Left lobe of liver (tissue), 2 donors: ENCODE measurements at regions not wholly inside any gene's neighbourhood (a gene's known extent, or its start where the extent isn't known, plus 50 kb on each side); places are given as distances from the start of the nearest gene placed in this dataset.
"Not testable (repeated sequence)": the region's sequence is repeated elsewhere in the genome, so short reads cannot be mapped to it uniquely, and the experiment has no call there.

Source experiments
- ATAC-seq: fragments of 200-7000 bp; cut with Tn5 transposase; one replicate; pipeline ENCODE4 v1.9.1; 2020; ENCODE audit warnings: mild to moderate bottlenecking, moderate library complexity
- DNase-seq: peaks from one replicate; pipeline ENCODE4 v3.0.0-alpha.2; 2020; ENCODE audit warnings: low spot score
- donor health status: DM: no; HTN: no; CAD: no; lungs with moderate emphysema.
- donor health status: DM: no; HTN: yes; CAD: no.

DNA sequence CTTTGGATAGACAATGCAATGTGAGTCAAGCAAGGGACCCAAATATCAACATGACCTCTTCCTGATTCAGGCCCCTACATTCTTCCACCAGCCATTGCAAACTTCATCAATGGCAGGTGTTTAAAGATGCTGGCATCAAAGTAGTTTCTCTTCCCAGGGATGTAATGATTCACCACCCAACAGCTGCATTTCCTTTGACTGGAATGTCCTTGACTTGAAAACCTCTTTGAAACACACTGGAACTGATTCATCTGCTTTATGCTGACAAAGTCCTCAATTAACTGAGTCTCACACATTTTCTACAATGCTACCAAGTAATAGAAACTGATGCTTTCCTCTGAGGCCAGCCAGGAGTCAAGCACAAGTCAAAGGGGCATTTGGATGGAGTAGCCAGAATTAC, 385.5 kb downstream of the GBE1 start:
- DNase-seq (no peak), ATAC-seq (no peak)

DNA sequence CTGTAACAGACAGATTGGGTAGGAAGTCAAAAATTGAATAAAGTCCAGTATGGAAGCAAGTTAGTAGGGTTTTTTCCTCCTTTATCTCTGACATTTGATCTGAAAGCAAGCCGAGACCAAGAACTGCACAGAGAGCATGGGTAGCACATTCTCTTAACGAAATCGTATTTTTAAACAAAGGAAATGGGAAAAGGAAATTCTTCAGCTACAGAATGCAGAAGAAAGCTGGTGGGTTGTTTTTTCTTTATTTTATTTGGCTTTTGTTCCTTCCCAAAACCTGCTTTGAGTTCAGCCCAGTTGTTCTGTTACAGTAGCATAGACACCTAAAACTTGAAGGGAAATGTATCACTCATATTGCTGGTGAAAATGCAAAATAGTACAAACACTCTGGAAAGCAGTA, 397.0 kb downstream of the GBE1 start:
- DNase-seq (no peak), ATAC-seq (no peak)

DNA sequence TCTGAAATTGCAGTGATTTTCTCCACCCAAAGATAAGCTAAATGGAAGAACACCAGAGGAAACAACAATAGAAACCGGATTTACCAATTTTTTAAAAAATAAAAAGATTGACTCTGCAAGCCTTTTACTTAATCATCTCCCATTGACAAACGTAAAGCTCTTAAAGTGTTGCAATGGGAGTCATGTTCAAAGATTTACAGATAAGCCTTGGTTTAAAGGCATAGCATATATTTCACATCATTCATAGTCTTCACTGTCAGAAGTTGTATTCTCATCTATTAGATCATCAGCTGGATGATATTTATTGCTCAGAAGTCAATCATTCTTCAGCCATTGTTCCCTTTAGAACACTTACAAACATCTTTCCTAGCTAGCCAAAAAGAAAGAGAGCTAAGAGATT, 397.6 kb downstream of the GBE1 start:
- DNase-seq: no peak
- ATAC-seq: no peak

DNA sequence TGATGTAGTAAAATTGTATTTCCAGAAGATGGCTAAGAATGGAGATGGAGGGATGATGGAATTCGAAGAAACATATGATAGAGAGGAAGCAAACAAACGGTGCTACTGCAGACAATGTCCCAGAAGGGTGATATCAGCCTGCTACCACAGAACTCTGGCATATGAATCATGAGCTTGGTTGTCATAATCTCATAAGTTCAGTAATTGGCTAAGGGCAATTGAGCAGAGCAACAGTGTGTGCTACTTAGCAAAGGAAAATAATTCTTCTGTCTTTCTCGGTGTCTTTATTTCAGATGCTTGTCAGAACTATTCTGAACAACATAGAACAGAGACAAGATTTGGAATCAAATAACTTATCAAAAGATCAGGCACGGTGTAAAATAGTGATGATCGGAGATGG, 407.3 kb downstream of the GBE1 start:
- ATAC-seq (no peak), DNase-seq (no peak)

DNA sequence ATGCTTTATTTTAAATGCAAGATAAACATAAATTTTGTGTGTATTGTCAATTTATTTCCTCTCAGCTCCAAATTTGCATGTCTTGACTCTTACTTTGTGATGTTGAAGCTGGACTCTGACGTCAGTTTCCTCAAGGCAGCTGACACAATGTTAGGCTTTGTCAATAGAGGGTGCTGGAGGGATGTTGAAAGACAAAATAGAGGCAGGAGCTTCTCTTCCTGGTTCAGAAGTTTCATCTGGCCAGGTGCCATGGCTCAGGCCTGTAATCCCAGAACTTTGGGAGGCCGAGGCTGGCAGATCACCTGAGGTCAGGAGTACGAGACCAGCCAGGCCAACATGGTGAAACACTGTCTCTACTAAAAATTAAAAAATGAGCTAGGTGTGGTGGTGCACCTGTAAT, 408.6 kb downstream of the GBE1 start:
- DNase-seq: peak; percentile 53
- peak; percentile 82 for ATAC-seq

DNA sequence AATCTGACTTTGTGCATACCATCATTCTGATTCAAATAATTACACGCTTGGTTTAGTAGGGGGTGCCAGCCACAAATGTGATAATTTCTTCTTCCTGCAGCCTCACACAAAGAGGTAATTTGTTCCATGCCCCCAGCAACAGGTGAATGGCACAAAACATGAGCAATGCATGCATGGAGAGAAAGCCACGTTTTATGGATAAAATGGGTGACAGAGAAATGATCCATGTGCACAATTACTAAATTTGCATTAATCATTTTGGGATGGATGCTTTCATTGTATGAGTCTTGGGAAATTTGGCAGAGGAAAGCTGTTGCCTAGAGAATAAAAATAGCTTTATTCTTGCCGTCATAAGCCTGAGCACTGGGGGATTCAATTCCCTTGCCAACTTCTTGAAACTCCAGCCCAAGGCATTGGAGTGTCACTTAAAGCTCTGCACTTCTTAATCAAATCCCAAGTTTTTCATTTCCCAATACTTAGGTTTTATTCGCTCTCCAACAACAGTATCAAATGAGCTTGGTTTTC, 411.6 kb downstream of the GBE1 start:
- ATAC-seq (no peak), DNase-seq (no peak)

DNA sequence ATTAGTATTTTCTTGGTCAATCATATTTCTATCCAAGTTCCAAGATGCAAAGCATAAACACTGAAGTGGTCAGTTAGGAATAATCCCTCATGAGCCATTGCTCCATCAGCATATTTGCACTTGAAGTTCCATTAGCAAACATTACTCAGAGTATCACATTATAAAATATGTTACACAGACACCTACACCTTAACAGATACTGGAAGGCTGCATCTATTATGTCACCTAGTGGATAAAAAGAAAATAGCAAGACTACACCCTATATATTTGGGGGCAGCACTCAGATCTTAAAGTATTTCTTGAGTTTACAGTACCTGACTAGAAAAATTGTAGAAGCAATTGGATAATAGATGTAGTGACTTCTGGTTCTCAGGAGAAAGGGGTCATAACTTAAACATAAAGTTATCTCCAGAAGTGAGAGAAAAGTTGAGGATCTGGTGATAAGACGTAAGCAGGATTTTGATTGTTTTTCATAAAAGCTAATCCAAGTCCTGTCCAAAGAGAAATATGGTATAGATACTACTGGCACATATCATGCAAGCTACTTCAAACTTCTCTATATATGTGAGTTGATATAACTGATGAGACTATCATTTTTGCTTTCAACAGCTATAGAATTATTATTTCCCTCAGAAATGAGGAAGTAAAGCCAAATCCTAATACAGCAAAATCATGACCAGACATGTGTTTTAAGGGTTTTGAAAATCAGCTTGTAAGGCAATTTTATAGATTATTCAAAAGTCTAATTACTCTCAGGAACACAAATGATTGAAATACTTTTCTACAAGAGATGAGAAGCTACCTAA, 422.2 kb downstream of the GBE1 start:
- ATAC-seq: peak; percentile 63
- no peak for DNase-seq

DNA sequence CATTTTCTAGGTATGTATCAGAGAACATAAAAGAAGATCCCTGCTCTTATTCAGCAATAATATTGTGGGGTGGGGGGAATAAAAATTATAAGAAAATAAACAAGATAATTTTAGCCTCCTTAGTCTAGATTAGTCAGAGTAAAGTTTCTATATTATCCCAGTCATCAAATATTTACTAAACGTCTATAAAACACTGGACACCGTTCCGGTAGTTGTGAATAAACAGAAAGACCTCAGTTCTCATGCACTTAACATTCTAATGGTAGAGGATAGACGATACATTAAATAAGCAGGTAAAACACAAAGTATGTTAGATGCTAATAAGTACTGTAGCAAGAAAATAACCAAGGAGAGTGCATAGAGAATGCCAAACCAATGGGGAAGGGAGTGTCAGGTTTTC, 425.0 kb downstream of the GBE1 start:
- DNase-seq (no peak), ATAC-seq (no peak)

DNA sequence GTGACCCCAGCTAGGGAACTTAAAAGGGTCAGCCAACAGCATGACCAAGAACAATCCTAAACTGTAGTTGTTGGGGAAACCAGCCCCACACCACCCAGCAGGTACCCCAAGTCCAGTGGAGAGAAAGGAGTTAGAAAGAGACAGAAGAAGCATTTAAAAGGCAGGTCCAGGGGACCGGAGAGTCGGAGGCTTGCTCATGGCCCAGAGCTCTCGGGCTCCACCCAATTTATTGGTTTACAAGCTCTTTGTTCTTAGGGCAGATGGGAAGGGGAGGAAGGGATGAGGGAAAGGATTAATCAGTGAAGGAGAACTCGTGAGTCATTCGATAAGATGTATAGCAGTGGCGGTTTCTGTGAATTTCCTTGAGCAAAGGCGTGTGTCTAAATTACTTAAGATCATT, 431.6 kb downstream of the GBE1 start:
- DNase-seq, ATAC-seq: not testable (repeated sequence)

DNA sequence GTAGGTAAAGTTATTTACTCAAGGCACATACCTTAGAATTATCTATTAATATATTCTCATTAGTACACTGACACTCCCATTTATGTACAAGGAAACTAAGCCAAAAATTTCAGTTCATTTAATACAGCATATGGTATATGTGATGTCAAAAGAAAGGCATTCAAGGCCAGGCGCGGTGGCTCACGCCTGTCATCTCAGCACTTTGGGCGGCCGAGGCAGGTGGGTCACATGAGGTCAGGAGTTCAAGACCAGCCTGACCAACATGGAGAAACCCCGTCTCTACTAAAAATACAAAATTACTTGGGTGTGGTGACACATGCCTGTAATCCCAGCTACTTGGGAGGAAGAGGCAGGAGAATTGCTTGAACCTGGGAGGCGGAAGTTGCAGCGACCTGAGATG, 435.2 kb downstream of the GBE1 start:
- no peak for ATAC-seq

DNA sequence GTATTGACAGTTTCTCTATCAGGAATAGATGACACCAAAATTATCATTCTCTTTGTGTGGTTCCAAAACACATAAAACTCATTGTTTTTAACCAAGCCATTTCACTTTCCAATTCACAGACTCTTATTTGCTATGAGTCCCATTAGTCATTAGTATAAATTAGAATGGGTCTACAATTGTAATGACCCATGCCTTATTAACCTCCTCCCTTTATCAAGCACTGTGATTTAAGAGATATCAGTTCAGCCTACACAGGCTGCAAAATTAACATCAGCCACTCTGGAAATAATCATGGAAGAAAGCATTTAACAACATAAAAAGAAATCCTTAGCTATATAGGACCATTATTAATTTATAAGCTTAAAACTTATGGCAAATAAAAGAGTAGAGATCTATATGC, 440.6 kb downstream of the GBE1 start:
- DNase-seq: no peak

More for the DNA sequence above, 435.2 kb downstream of the GBE1 start:
- DNase-seq: no peak

DNA sequence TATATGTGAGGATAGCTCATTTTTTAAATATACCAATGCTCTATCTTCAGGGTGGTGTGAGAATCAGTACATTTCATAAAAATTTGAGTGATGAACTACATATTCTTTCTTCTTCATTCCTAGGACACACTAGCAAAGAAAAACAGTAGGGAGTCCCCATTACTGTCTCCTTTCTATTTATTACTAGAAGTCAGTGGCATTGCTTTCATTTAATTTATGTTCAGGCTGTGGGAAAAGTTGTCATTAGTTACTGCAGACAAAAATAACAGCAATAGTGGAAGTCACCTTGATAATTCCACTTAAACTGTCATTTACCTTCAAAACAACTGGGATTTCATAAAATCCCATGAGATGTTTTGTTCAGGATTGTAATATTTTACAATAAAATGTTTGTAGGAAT, 446.4 kb downstream of the GBE1 start:
- ATAC-seq (no peak), DNase-seq (no peak)

More for the DNA sequence above, 440.6 kb downstream of the GBE1 start:
- no peak for ATAC-seq

DNA sequence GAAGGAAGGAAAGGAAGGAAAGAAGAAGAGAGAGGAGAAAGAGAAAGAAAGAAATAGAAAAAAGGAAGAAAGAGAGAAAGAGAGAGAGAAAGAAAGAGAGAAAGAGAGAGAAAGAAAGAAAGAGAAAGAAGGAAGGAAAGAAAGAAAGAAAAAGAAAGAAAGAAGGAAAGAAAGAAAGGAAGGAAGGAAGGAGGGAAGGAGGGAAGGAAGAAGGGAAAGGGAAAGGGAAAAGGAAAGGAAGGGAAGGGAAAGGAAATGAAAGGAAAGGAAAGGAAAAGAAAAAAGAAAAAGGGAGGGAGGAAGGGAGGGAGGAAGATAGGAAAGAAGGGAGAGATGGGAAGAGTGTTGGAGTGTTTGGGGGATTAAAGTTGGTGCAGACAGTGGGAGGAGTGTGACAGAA, 450.1 kb downstream of the GBE1 start:
- DNase-seq: no peak

DNA sequence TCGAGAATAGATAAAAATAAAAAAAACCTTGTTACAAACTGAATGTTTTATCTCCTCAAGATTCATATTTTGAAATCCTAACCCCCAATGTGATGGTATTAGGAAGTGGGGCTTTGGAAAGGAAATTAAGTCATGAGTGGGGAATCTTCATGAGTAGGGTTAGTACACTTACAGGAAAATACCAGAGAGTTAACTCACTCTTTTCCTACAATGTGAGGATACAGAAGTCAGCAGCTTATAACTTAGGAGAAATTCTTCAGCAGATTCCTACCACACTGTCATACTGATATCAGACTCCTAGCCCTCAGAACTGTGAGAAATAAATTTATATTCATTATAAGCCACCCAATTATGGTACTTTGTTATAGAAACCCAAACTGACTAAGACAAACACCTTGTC, 453.1 kb downstream of the GBE1 start:
- DNase-seq (no peak), ATAC-seq (no peak)

More for the DNA sequence above, 450.1 kb downstream of the GBE1 start:
- ATAC-seq: no peak

DNA sequence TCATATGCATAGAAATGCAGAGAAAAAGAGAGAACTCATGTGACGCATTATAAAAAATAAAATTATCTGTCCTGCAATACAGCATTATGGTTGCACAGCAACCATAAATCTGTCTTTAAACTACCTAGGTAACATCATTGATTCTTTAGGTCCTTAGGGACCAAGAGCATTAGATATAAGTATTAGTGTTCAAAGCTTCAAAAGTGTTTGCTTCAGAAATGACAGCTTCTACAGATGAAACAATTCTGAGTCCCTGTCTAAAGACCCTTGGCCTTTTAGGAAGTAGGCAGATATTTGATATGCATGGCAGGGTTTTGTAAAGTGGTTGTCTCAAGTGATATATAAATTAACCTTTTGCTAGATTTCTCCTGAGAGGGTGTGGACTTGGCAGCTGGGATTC, 454.2 kb downstream of the GBE1 start:
- DNase-seq (no peak), ATAC-seq (no peak)

DNA sequence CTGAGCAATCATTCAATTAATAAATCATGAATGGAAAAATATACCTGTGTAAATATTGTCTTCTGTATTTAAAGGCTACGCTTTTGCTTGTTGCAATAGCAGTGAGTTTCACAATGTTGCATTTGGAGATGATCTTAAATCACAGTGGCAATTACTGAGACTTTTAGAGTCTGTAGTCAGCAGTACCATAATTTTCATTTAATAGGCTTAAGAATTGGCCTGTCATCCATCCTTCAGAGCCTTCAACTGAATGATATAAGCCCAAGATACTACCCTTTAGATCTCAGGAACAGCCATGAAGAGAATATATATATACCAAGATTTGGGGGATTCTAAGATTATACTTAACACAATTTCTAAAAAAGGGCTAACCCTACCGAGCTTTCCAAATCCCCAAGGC, 458.1 kb downstream of the GBE1 start:
- ATAC-seq: no peak
- DNase-seq: no peak

DNA sequence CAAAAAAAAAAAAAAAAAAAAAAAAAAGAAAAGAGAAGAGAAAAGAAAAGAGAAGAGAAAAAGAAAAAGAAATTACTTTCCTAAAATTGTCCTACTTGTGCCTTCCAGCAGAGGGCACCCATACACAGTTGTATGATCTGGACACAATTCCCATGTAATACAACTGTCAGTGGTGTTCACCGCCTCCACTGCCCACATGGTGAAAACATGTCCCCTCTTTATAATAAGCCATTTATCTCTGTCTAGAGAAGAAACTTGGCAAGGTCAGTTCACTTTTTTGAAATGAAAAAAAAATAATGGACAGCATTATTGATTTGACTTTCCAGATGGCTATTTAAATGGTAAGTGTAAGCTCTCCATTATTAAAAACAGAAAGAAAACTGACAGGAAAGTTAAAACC, 459.4 kb downstream of the GBE1 start:
- no peak for DNase-seq
- ATAC-seq: peak; percentile 95

DNA sequence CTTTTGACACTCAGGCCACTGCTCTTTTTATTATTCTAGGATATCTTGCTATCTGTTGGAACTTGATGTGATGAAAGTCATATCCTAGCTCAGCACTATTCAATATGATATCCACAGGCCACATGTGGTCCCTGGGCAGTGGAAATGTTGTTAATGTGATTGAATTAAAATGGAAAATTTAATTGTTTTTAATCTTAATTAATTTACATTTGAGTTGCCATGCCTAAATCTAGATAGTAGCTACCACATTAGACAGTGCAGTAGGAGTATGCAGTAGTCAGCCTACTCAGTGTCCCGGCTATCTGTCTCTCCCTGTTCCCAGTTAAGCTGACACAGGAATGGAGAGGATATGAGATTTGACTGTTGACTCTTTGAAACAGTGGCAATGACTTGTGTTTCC, 460.2 kb downstream of the GBE1 start:
- ATAC-seq (no peak), DNase-seq (no peak)

DNA sequence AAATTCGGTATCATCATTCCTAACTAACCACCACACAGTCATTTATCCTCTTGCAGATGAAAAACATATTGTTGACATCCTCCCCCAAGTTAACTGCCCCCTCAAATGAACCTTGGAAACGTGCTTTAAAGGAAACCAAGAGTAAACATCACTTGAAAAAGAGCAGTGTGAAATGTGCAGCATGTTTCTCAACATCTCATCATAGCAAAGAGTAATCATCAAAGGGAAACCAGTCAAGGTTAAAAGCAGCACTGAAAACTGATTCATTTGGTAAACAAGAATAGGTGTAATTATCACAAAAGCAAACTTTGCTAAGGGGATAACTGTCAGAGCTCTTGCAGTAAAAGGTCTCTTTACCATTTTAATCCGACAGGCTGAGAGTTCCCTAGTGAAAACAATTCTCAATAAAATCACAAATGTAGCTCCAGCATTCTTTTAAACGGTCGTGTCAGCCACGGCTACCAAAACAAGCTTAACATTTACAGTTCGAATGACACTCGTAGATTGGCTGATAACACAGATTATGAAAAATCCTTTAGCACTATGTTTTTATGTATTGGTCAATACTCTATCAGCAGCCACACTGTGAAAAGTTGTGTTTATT, 461.0 kb downstream of the GBE1 start:
- no peak for ATAC-seq
- DNase-seq: no peak

DNA sequence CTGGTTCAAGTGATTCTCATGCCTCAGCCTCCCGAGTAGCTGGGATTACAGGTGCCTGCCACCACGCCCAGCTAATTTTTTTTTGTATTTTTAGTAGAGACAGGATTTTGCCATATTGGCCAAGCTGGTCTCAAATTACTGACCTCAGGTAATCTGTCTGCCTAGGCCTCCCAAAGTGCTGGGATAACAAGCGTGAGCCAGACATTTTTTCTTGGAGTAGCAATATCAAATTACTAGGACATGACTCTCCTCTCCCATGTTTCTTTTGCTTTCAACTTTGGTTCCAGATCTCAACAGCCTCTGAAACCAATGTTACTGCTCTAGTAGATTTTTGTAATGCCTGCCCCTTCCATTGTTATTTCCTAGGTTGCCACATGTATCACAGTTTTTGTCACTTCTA, 462.0 kb downstream of the GBE1 start:
- no peak for ATAC-seq

DNA sequence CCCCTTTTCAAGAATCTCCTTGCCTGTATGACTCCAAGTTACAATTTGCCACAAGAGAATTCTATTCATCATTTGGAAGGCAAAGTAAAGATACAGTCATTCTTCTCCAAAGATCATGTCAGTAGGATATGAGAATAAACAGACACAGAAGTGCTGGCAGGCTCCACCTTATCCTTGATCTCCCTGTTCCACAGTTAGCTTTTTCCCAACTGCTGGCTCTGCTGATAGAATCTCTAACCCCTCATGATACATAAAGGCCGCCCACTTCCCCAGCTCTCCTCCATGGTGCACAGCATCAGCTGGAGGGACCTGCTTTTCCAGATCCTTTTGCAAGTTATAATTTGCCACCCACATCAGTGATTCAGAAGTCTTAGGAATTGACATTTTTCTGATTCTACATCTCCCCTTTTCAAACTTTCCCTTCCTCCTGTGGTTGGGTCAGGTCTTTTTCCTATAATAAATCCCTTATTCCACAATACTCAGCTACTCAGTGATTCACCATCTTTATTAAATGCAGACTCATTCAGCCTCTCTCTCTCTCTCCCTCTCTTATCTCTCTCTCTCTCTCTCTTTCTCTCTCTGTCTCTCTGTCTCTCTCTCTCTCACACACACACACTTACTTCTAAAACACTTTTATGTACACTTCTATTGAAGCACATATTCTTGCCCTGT, 465.4 kb downstream of the GBE1 start:
- no peak for DNase-seq
- ATAC-seq: no peak

More for the DNA sequence above, 462.0 kb downstream of the GBE1 start:
- DNase-seq: no peak

DNA sequence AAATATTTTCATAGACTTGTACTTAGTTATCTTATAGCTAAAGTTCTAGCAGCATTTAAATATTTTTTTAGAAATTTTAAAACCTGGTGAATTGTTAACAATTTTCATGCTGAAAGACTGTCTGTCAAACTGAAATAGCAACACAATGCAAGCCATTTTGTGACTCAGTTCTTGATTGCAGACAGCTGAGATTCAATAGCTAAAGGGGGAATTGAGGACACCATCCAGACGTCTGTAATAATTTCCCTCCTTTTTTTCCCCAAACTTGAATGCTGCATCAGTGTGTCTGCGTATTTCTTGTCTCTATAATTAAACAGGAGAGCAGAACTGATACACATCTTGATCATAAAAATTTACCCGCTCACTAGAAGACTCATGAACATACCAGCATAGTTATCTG, 468.3 kb downstream of the GBE1 start:
- ATAC-seq: no peak

More for the DNA sequence above, 468.3 kb downstream of the GBE1 start:
- DNase-seq: no peak
